Uterus (tissue), 2 donors: ENCODE measurements at regions not wholly inside any gene's neighbourhood (a gene's known extent, or its start where the extent isn't known, plus 50 kb on each side); places are given as distances from the start of the nearest gene placed in this dataset.

Experiments
- POLR2A ChIP-seq, 2 donors: fragments of 450-650 bp; IDR thresholded peaks; one replicate each; pipeline ENCODE4 v1.6.1; 2016; ENCODE audit warnings: antibody characterized with exemption in 2 of 2, mild to moderate bottlenecking in 1 of 2, moderate library complexity in 1 of 2
- TF ChIP-seq, protein P1 (sequence below), 4 experiments: fragments of 200-600 bp in 2 of 4; fragments of 450-650 bp in 2 of 4; sonication (generic) in 2 of 4; IDR thresholded peaks; one replicate each; pipeline ENCODE4 v1.5.1; 2016 to 2019; ENCODE audit warnings: antibody characterized with exemption in 4 of 4, mild to moderate bottlenecking in 2 of 4, moderate library complexity in 1 of 4

DNA sequence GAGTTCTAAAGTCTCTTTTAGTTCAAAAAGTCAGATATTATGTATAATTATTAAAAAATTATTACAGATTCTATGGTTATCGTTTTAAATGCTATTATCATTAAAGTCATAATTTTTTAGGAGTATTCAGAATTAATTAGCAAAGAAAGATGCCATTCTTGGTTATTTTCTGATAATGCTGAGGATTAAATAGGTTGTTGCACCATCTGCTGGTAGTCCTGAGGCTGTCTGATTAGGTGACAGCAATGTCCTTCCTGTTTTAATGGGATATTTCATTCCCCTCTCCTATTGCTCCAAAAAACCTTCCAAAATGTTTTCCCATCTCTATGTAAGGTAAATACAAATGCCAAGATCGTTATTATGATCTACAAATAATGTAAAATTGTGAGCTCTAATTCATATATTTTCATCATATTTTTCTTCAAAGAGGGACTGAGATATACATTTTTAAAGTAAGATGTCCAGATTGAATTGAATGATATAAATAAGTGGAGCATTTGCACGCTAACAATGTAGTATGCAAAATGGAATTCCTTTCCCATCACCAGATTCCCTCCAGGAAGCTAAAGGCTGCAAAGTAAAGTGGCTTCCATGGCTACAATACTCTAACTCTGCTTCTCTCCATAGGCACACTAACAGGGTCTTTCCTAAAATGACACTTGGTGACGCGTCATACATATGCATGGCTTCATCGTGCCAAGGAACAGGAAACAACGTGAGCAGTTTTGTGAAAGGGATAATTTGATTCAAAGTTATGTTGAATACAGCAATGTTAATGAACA lies 58.8 kb upstream of the AKR1E2 start:
- TF ChIP-seq, protein P1, sequence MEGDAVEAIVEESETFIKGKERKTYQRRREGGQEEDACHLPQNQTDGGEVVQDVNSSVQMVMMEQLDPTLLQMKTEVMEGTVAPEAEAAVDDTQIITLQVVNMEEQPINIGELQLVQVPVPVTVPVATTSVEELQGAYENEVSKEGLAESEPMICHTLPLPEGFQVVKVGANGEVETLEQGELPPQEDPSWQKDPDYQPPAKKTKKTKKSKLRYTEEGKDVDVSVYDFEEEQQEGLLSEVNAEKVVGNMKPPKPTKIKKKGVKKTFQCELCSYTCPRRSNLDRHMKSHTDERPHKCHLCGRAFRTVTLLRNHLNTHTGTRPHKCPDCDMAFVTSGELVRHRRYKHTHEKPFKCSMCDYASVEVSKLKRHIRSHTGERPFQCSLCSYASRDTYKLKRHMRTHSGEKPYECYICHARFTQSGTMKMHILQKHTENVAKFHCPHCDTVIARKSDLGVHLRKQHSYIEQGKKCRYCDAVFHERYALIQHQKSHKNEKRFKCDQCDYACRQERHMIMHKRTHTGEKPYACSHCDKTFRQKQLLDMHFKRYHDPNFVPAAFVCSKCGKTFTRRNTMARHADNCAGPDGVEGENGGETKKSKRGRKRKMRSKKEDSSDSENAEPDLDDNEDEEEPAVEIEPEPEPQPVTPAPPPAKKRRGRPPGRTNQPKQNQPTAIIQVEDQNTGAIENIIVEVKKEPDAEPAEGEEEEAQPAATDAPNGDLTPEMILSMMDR (IDR thresholded peaks at IDR 0.05): peak; percentile 76 to 86 (median 78)
- no peak for TF ChIP-seq POLR2A (IDR thresholded peaks at IDR 0.05)
